ENCODE measurements at regions not wholly inside any gene's neighbourhood (a gene's known extent, or its start where the extent isn't known, plus 50 kb on each side); places are given as distances from the start of the nearest gene placed in this dataset.

GRCh38 chr1:243924188-243924587, 74.1 kb upstream of the AKT3 start:
- no peak overlapping the region for H2BK20ac ChIP-seq (ENCODE audit: low read length)
- H4K8ac ChIP-seq (ENCODE audit: extremely low read depth, insufficient read depth, low read length) = no peak overlapping the region
- H3K79me2 ChIP-seq (ENCODE audit: control insufficient read depth in 1 of 2, insufficient read depth in 2 of 2, low read length in 2 of 2) = no peaks in the 10 kb centered on the region
- WGBS, 2 experiments (ENCODE audit: extremely low coverage in 1 of 2, insufficient coverage in 1 of 2, insufficient read length in 1 of 2, insufficient replicate concordance in 2 of 2, low coverage in 1 of 2, low lambda C conversion rate in 2 of 2, missing lambda C conversion rate in 1 of 2) = 87% methylated on average over 3 of the region's 3 CpGs; no CpG with 5 or more reads in 1 of the 2 experiments
- CTCF ChIA-PET (ENCODE audit: partially characterized antibody) = interaction anchor here (0.9 to 1.9 kb wide), 5 partner anchors 15 to 445 kb away, joined by 3 to 4 read pairs (median 4); no protein-coding TSS in a partner anchor
- no peak overlapping the region for H3K23ac ChIP-seq (ENCODE audit: insufficient read length)
- no peak overlapping the region for H2BK15ac ChIP-seq (ENCODE audit: low read length)
- no peaks in the 10 kb centered on the region for H3K9me3 ChIP-seq (ENCODE audit: insufficient read depth in 2 of 2, low read depth in 1 of 2, low read length in 1 of 2)
- no peaks in the 10 kb centered on the region for H3K27me3 ChIP-seq (replicated peaks in 1 of 4; ENCODE audit: control insufficient read depth in 3 of 4, extremely low read depth in 1 of 4, insufficient read depth in 3 of 4, low read length in 3 of 4)
- H2BK12ac ChIP-seq (ENCODE audit: low read depth, low read length) = peak overlapping the region; percentile 32; the same call in 1 of the 2 replicates
- no peaks in the 10 kb centered on the region for H4K20me1 ChIP-seq (replicated peaks in 1 of 2; ENCODE audit: control insufficient read depth in 1 of 2, insufficient read depth in 2 of 2, low read length in 2 of 2)
- H2AK5ac ChIP-seq (ENCODE audit: low read depth, low read length) = no peak overlapping the region
- H3K14ac ChIP-seq (ENCODE audit: insufficient read length) = no peak overlapping the region
- POLR2A ChIA-PET (ENCODE audit: partially characterized antibody) = interaction anchor here (1.2 kb wide), 1 partner anchor 16 kb away, joined by 4 read pairs; no protein-coding TSS in a partner anchor
- H3K56ac ChIP-seq (replicated peaks; ENCODE audit: insufficient read length, low read depth, low read length) = no peak overlapping the region
- H3K79me1 ChIP-seq (ENCODE audit: low read depth, low read length) = no peaks in the 10 kb centered on the region
- FAIRE-seq (no peak), DNase-seq (ENCODE audit: low read depth in 1 of 2, low spot score in 2 of 2) (no peak)
- H3K4me3 ChIP-seq (ENCODE audit: extremely low read depth in 1 of 4, insufficient read depth in 2 of 4, low read depth in 3 of 4, low read length in 4 of 4) = no peak overlapping the region
- no peak overlapping the region for H3K27ac ChIP-seq (ENCODE audit: low read depth, low read length)
- no peak overlapping the region for H3K4ac ChIP-seq (replicated peaks; ENCODE audit: insufficient read length, low read depth, low read length)
- H3K4me1 ChIP-seq (replicated peaks in 1 of 4; ENCODE audit: control insufficient read depth in 3 of 4, insufficient read depth in 4 of 4, low read length in 3 of 4) = peaks cover 1 to 9% (median 5%) of the 10 kb centered on the region in 4 experiments; a peak in 6 of 7 replicates
- no peak overlapping the region for H2BK5ac ChIP-seq (ENCODE audit: low read depth, low read length)
- H3K23me2 ChIP-seq (ENCODE audit: low read depth, low read length) = no peaks in the 10 kb centered on the region; the same call in 1 of the 2 replicates
- H3K18ac ChIP-seq (ENCODE audit: extremely low read depth, low read length) = peak overlapping the region; percentile 0; the same call in 1 of the 2 replicates
- H4K5ac ChIP-seq (ENCODE audit: insufficient read length, low read depth, low read length) = no peak overlapping the region
- H4K91ac ChIP-seq (replicated peaks; ENCODE audit: insufficient read length, low read length) = no peak overlapping the region
- no peaks in the 10 kb centered on the region for H3K36me3 ChIP-seq (ENCODE audit: control insufficient read depth in 2 of 4, insufficient read depth in 4 of 4, low read length in 3 of 4)
- H2BK120ac ChIP-seq (replicated peaks; ENCODE audit: low read depth, low read length) = no peak overlapping the region
- TF ChIP-seq CHD1 (IDR thresholded peaks at IDR 0.05; ENCODE audit: low read depth, low read length) (no peak), CTCF (IDR thresholded peaks at IDR 0.05; ENCODE audit: control extremely low read depth in 1 of 3, insufficient read depth in 1 of 3, low read depth in 1 of 3, low read length in 3 of 3) (no peak), TEAD4 (IDR thresholded peaks at IDR 0.05; ENCODE audit: low read depth, low read length) (no peak), RAD21 (IDR thresholded peaks at IDR 0.05 in 1 of 2, conservative IDR thresholded peaks at IDR 0.05 in 1 of 2; ENCODE audit: low read depth in 2 of 2, low read length in 2 of 2) (no peak), BCL11A (IDR thresholded peaks at IDR 0.05; ENCODE audit: low read depth in 2 of 2, low read length in 2 of 2) (no peak)
- peak overlapping the region in 1 of 2 experiments; percentile 19; a peak in 2 of 4 replicates for H3K4me2 ChIP-seq (ENCODE audit: insufficient read depth in 1 of 2, low read depth in 2 of 2, low read length in 2 of 2)
- no peak overlapping the region for H3K9ac ChIP-seq (replicated peaks in 1 of 4; ENCODE audit: extremely low read depth in 1 of 4, low read depth in 3 of 4, low read length in 3 of 4)
- H2AFZ ChIP-seq (ENCODE audit: low read length) = 0 out of 2 replicates have a peak overlapping the region, but pooled peaks have one; percentile 30

Measured in H1 (cell line).